ENCODE measurements at regions not wholly inside any gene's neighbourhood (a gene's known extent, or its start where the extent isn't known, plus 50 kb on each side); places are given as distances from the start of the nearest gene placed in this dataset.

- no peak for TF ChIP-seq CTCF (conservative IDR thresholded peaks at IDR 0.05 in 1 of 2, IDR thresholded peaks at IDR 0.05 in 1 of 2; ENCODE audit: low read depth in 1 of 2, low read length in 2 of 2)
- no peak for TF ChIP-seq EZH2 (IDR thresholded peaks at IDR 0.05; ENCODE audit: low read length, missing control alignments)
Observed at GRCh38 chr18:30613467-30613801, 429.1 kb downstream of the DSC3 start.

All from fibroblast of lung (primary cell).